ENCODE measurements at regions not wholly inside any gene's neighbourhood (a gene's known extent, or its start where the extent isn't known, plus 50 kb on each side); places are given as distances from the start of the nearest gene placed in this dataset.
"Not testable (repeated sequence)": the region's sequence is repeated elsewhere in the genome, so short reads cannot be mapped to it uniquely, and the experiment has no call there.

DNA sequence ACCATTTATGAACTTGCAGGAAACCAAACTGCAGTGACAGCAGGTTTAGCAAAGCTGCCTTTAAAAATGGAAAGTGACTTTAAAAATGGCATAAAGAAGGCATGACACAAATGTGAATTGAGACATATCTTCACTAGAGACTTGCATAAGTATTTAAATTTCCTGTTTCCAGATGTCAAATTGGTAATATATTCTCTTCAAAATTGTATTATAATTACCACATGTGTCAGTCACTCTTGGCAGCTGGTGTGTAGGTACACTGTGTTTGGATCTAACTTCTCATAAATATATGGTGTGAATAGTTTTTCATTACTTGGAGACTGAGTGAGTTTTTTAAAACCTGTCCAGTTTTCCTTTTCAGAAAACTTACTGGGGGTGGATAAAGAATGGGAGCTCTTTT, 636.2 kb upstream of the SGO1 start:
- H3K27me3 ChIP-seq (ENCODE audit: insufficient read depth, low read depth, low read length): no peaks in the 10 kb centered on the region
- no peaks in the 10 kb centered on the region for H3K79me2 ChIP-seq (replicated peaks; ENCODE audit: insufficient read depth, low read length)
- no peaks in the 10 kb centered on the region for H3K9me2 ChIP-seq (ENCODE audit: insufficient read depth, low read length)
- no peaks in the 10 kb centered on the region for H4K20me1 ChIP-seq (ENCODE audit: insufficient read depth)
- no peak overlapping the region for H3K4me2 ChIP-seq (ENCODE audit: low read length)
- no peak overlapping the region for H2AFZ ChIP-seq (ENCODE audit: low read depth, low read length)
- no peak overlapping the region for H3K9ac ChIP-seq (ENCODE audit: low read length)
- TF ChIP-seq EZH2 (IDR thresholded peaks at IDR 0.05; ENCODE audit: borderline replicate concordance, insufficient read depth, low read length, poor library complexity, severe bottlenecking): no peak
- peak; percentile 61 for TF ChIP-seq POLR2AphosphoS5 (IDR thresholded peaks at IDR 0.05)
- TF ChIP-seq EP300 (conservative IDR thresholded peaks at IDR 0.05; ENCODE audit: poor library complexity, severe bottlenecking): peak; percentile 95
- TF ChIP-seq REST (IDR thresholded peaks at IDR 0.05; ENCODE audit: borderline replicate concordance): peak; percentile 30
- TF ChIP-seq MXI1 (conservative IDR thresholded peaks at IDR 0.05; ENCODE audit: poor library complexity, severe bottlenecking): no peak
- no peak for TF ChIP-seq TAF1 (IDR thresholded peaks at IDR 0.05; ENCODE audit: low read depth)
- TF ChIP-seq RAD21 (conservative IDR thresholded peaks at IDR 0.05): peak; percentile 23
- H3K9me3 ChIP-seq (ENCODE audit: low read length): no peaks in the 10 kb centered on the region
- H3K4me3 ChIP-seq (ENCODE audit: low read length): no peak overlapping the region
- no peaks in the 10 kb centered on the region for H3F3A ChIP-seq (ENCODE audit: insufficient read depth, low read length, poor library complexity, severe bottlenecking)
- H3K27ac ChIP-seq (ENCODE audit: low read length): peak overlapping the region; percentile 57
- H3K36me3 ChIP-seq (ENCODE audit: insufficient read depth, low read length): no peaks in the 10 kb centered on the region

- not testable (repeated sequence) for H3K79me2 ChIP-seq (replicated peaks; ENCODE audit: insufficient read depth, low read length); H3F3A ChIP-seq (ENCODE audit: insufficient read depth, low read length, poor library complexity, severe bottlenecking); H3K4me3 ChIP-seq (ENCODE audit: low read length); H3K9ac ChIP-seq (ENCODE audit: low read length); H3K27ac ChIP-seq (ENCODE audit: low read length); H4K20me1 ChIP-seq (ENCODE audit: insufficient read depth); H3K9me2 ChIP-seq (ENCODE audit: insufficient read depth, low read length); H3K27me3 ChIP-seq (ENCODE audit: insufficient read depth, low read depth, low read length); H2AFZ ChIP-seq (ENCODE audit: low read depth, low read length); H3K4me2 ChIP-seq (ENCODE audit: low read length); H3K36me3 ChIP-seq (ENCODE audit: insufficient read depth, low read length); H3K9me3 ChIP-seq (ENCODE audit: low read length)
Measured at GRCh38 chr3:20820872-20821271, 634.9 kb upstream of the SGO1 start.

GRCh38 chr3:20811631-20812030, 625.6 kb upstream of the SGO1 start:
- Histone ChIP-seq H3K9me2 (ENCODE audit: insufficient read depth, low read length) (no peaks in the 10 kb centered on the region), H4K20me1 (ENCODE audit: insufficient read depth) (no peaks in the 10 kb centered on the region), H3K27me3 (ENCODE audit: insufficient read depth, low read depth, low read length) (no peaks in the 10 kb centered on the region), H3K9me3 (ENCODE audit: low read length) (no peaks in the 10 kb centered on the region), H3K79me2 (replicated peaks; ENCODE audit: insufficient read depth, low read length) (no peaks in the 10 kb centered on the region), H3K27ac (ENCODE audit: low read length) (no peak overlapping the region), H3K4me2 (ENCODE audit: low read length) (no peak overlapping the region), H3K4me3 (ENCODE audit: low read length) (no peak overlapping the region), H3K36me3 (ENCODE audit: insufficient read depth, low read length) (no peaks in the 10 kb centered on the region), H2AFZ (ENCODE audit: low read depth, low read length) (no peak overlapping the region), H3F3A (ENCODE audit: insufficient read depth, low read length, poor library complexity, severe bottlenecking) (no peaks in the 10 kb centered on the region), H3K9ac (ENCODE audit: low read length) (no peak overlapping the region)
- no peak for TF ChIP-seq TAF1 (IDR thresholded peaks at IDR 0.05; ENCODE audit: low read depth)
- TF ChIP-seq MXI1 (conservative IDR thresholded peaks at IDR 0.05; ENCODE audit: poor library complexity, severe bottlenecking): no peak
- no peak for TF ChIP-seq POLR2AphosphoS5 (IDR thresholded peaks at IDR 0.05)
- TF ChIP-seq REST (IDR thresholded peaks at IDR 0.05; ENCODE audit: borderline replicate concordance): no peak
- TF ChIP-seq RAD21 (conservative IDR thresholded peaks at IDR 0.05): no peak
- TF ChIP-seq, protein P1, sequence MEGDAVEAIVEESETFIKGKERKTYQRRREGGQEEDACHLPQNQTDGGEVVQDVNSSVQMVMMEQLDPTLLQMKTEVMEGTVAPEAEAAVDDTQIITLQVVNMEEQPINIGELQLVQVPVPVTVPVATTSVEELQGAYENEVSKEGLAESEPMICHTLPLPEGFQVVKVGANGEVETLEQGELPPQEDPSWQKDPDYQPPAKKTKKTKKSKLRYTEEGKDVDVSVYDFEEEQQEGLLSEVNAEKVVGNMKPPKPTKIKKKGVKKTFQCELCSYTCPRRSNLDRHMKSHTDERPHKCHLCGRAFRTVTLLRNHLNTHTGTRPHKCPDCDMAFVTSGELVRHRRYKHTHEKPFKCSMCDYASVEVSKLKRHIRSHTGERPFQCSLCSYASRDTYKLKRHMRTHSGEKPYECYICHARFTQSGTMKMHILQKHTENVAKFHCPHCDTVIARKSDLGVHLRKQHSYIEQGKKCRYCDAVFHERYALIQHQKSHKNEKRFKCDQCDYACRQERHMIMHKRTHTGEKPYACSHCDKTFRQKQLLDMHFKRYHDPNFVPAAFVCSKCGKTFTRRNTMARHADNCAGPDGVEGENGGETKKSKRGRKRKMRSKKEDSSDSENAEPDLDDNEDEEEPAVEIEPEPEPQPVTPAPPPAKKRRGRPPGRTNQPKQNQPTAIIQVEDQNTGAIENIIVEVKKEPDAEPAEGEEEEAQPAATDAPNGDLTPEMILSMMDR (IDR thresholded peaks at IDR 0.05; ENCODE audit: poor library complexity, severe bottlenecking): no peak
- TF ChIP-seq SMC3 (conservative IDR thresholded peaks at IDR 0.05; ENCODE audit: poor library complexity): no peak
- no peak for TF ChIP-seq EZH2 (IDR thresholded peaks at IDR 0.05; ENCODE audit: borderline replicate concordance, insufficient read depth, low read length, poor library complexity, severe bottlenecking)
- no peak for TF ChIP-seq EP300 (conservative IDR thresholded peaks at IDR 0.05; ENCODE audit: poor library complexity, severe bottlenecking)

Data from neural cell (in vitro differentiated cells).